ENCODE measurements at regions not wholly inside any gene's neighbourhood (a gene's known extent, or its start where the extent isn't known, plus 50 kb on each side); places are given as distances from the start of the nearest gene placed in this dataset.

GRCh38 chr4:72670521-72670920, 101.5 kb upstream of the ADAMTS3 start:
- no peak for TF ChIP-seq CTCF (IDR thresholded peaks at IDR 0.05; ENCODE audit: low read depth, low read length, poor library complexity, severe bottlenecking)
- no peak for TF ChIP-seq EZH2phosphoT487 (IDR thresholded peaks at IDR 0.05; ENCODE audit: borderline replicate concordance, low read length)
